Stomach (tissue), 4 donors: ENCODE measurements at regions not wholly inside any gene's neighbourhood (a gene's known extent, or its start where the extent isn't known, plus 50 kb on each side); places are given as distances from the start of the nearest gene placed in this dataset.

ENCODE experiments used
- EP300 ChIP-seq: sonication (generic); formaldehyde crosslinking; IDR thresholded peaks from one replicate; pipeline ENCODE4 v1.6.1; 2017; ENCODE audit warnings: antibody characterized with exemption
- POLR2A ChIP-seq, 4 donors: fragments of 450-650 bp; IDR thresholded peaks; one replicate each; pipeline ENCODE4 v1.6.1; 2016; ENCODE audit warnings: antibody characterized with exemption in 4 of 4, control low read depth in 2 of 4, mild to moderate bottlenecking in 1 of 4, moderate library complexity in 1 of 4
- POLR2AphosphoS5 ChIP-seq, 3 donors: sonication (generic); formaldehyde crosslinking; IDR thresholded peaks; one replicate each; pipeline ENCODE4 v1.6.1; 2016; ENCODE audit warnings: antibody characterized with exemption in 3 of 3
- TF ChIP-seq, protein P1 (sequence below), 7 experiments: fragments of 450-650 bp in 4 of 7; fragments of 200-600 bp in 3 of 7; sonication (generic) in 3 of 7; IDR thresholded peaks; one replicate each; pipeline ENCODE4 v1.5.1; 2016 to 2019; ENCODE audit warnings: antibody characterized with exemption in 7 of 7, control low read depth in 2 of 7, mild to moderate bottlenecking in 1 of 7

DNA sequence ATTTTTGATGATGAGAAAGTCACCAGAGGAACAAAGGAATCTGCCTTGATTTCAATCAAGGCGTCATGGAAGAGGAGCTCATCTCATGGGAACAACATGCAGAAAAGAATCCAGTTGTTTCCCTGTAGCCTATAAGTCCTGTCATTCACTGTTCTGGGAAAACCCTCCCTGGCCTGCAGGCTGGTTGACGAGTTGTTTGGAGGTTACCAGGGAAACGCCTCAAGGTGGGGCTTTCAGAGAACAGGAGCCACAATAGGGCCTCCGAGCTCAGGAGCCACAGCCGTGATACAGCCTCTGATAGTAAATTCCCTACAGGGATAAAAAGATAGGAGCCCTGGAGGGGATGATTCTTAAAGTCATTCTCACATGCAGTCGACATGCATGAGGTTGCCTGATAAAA, 135.2 kb downstream of the PSMG1 start:
- TF ChIP-seq, protein P1, sequence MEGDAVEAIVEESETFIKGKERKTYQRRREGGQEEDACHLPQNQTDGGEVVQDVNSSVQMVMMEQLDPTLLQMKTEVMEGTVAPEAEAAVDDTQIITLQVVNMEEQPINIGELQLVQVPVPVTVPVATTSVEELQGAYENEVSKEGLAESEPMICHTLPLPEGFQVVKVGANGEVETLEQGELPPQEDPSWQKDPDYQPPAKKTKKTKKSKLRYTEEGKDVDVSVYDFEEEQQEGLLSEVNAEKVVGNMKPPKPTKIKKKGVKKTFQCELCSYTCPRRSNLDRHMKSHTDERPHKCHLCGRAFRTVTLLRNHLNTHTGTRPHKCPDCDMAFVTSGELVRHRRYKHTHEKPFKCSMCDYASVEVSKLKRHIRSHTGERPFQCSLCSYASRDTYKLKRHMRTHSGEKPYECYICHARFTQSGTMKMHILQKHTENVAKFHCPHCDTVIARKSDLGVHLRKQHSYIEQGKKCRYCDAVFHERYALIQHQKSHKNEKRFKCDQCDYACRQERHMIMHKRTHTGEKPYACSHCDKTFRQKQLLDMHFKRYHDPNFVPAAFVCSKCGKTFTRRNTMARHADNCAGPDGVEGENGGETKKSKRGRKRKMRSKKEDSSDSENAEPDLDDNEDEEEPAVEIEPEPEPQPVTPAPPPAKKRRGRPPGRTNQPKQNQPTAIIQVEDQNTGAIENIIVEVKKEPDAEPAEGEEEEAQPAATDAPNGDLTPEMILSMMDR (IDR thresholded peaks at IDR 0.05), result no peak
- no peak for TF ChIP-seq POLR2A (IDR thresholded peaks at IDR 0.05)
- TF ChIP-seq EP300, result no peak
- TF ChIP-seq POLR2AphosphoS5 (IDR thresholded peaks at IDR 0.05), result no peak
